Immature natural killer cell (primary cell): ENCODE measurements at regions not wholly inside any gene's neighbourhood (a gene's known extent, or its start where the extent isn't known, plus 50 kb on each side); places are given as distances from the start of the nearest gene placed in this dataset.
A peak's percentile ranks its signal among the peaks of the same experiment; 100 is the strongest.

ENCODE experiments used
- DNase-seq, 3 donors: peaks; one replicate each; pipeline ENCODE4 v3.0.0; 2022; ENCODE audit warnings: mixed read lengths in 1 of 3
- H3K27ac Mint-ChIP-seq, 6 donors: one replicate each; pipeline ENCODE4 v1.8.0; 2020; ENCODE audit warnings: mixed read lengths in 6 of 6, mild to moderate bottlenecking in 5 of 6, inconsistent platforms in 4 of 6, moderate library complexity in 3 of 6
- H3K27me3 Mint-ChIP-seq, 3 donors: one replicate each; pipeline ENCODE4 v1.8.0; 2020 to 2021; ENCODE audit warnings: low read depth in 3 of 3, mild to moderate bottlenecking in 3 of 3, mixed read lengths in 3 of 3, moderate library complexity in 3 of 3, inconsistent platforms in 1 of 3
- H3K36me3 Mint-ChIP-seq, 3 donors: one replicate each; pipeline ENCODE4 v1.8.0; 2020; ENCODE audit warnings: mixed read lengths in 3 of 3, inconsistent platforms in 2 of 3, mild to moderate bottlenecking in 2 of 3
- H3K4me1 Mint-ChIP-seq, 2 donors: one replicate each; pipeline ENCODE4 v1.8.0; 2020; ENCODE audit warnings: inconsistent platforms in 2 of 2, mild to moderate bottlenecking in 2 of 2, mixed read lengths in 2 of 2, moderate library complexity in 1 of 2
- H3K4me3 Mint-ChIP-seq, 5 donors: one replicate each; pipeline ENCODE4 v1.8.0; 2020; ENCODE audit warnings: mild to moderate bottlenecking in 5 of 5, mixed read lengths in 5 of 5, inconsistent platforms in 3 of 5, moderate library complexity in 3 of 5
- H3K9me3 Mint-ChIP-seq, 6 donors: one replicate each; pipeline ENCODE4 v1.8.0; 2020; ENCODE audit warnings: mild to moderate bottlenecking in 6 of 6, mixed read lengths in 6 of 6, inconsistent platforms in 4 of 6, moderate library complexity in 3 of 6

GRCh38 chr6:145026267-145026679, 709.0 kb downstream of the EPM2A start:
- H3K27me3 Mint-ChIP-seq = peaks cover 0 to 10% (median 2%) of the 10 kb centered on the region in 3 donors
- no peaks in the 10 kb centered on the region for H3K36me3 Mint-ChIP-seq
- H3K9me3 Mint-ChIP-seq = no peaks in the 10 kb centered on the region
- no peak overlapping the region for H3K4me3 Mint-ChIP-seq
- no peaks in the 10 kb centered on the region for H3K4me1 Mint-ChIP-seq
- no peak overlapping the region for H3K27ac Mint-ChIP-seq
- DNase-seq = no peak

DNA sequence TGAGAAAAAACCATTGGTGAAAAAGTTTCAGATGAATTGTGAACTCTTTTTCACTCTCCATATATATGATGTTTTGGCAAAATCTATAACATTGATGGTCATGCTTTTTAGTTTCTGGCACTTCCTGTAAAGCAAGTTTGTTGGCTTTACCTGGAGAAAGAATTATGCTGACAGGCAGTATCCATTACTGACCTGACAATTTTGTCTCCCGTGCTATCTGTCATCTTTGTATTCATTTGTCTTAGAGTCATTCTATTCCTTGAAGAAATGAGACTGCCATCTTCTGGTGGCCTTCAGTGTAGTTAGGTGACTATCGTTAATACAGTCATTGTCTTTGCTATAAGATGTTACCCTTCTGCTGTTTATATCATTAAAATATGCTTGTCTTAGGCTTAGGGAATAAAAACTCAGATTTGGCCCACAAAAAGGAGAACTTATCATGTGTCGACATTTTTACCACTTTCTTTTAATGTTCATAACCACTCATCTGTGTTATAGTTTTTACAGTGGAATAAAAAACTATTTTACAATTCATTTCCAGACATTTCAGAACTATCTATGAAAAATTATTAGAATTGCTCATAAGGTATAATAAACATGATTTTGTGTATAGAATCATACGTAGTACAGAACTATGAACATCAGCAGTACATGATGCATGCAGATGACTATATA, 707.0 kb downstream of the EPM2A start:
- no peak overlapping the region for H3K4me3 Mint-ChIP-seq
- H3K4me1 Mint-ChIP-seq = no peaks in the 10 kb centered on the region
- H3K27ac Mint-ChIP-seq = no peak overlapping the region
- no peaks in the 10 kb centered on the region for H3K36me3 Mint-ChIP-seq
- peak in 1 of 3 donors; percentile 17 for DNase-seq
- peaks cover 0 to 8% (median 6%) of the 10 kb centered on the region in 3 donors for H3K27me3 Mint-ChIP-seq
- H3K9me3 Mint-ChIP-seq = no peaks in the 10 kb centered on the region

GRCh38 chr6:145031001-145031400, 704.3 kb downstream of the EPM2A start:
- no peak for DNase-seq
- H3K4me3 Mint-ChIP-seq = no peak overlapping the region
- H3K36me3 Mint-ChIP-seq = no peaks in the 10 kb centered on the region
- H3K27me3 Mint-ChIP-seq = peaks cover 3 to 7% (median 7%) of the 10 kb centered on the region in 3 donors
- no peak overlapping the region for H3K27ac Mint-ChIP-seq
- no peaks in the 10 kb centered on the region for H3K4me1 Mint-ChIP-seq
- no peaks in the 10 kb centered on the region for H3K9me3 Mint-ChIP-seq

DNA sequence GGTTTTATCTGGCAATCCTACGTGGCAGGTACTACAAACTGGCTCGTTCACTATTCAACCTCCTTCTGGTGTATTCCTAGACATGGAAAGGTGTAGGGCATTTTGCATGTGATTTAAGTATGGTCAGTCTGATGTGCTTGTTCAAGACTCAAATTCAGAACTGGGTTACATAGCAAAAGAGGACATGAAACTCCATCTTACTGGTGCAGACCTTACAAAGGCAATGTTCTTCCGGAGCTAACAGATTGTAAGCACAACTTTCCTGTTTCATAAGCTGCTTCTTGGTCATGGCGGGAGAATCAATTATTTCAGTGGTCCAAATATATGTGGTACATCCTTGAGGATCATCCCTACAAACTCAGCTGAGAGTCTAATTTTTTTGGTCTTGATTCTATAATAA, 703.4 kb downstream of the EPM2A start:
- H3K4me3 Mint-ChIP-seq = no peak overlapping the region
- no peaks in the 10 kb centered on the region for H3K9me3 Mint-ChIP-seq
- no peaks in the 10 kb centered on the region for H3K4me1 Mint-ChIP-seq
- no peak overlapping the region for H3K27ac Mint-ChIP-seq
- peaks cover 3 to 7% (median 7%) of the 10 kb centered on the region in 3 donors for H3K27me3 Mint-ChIP-seq
- no peak for DNase-seq
- H3K36me3 Mint-ChIP-seq = no peaks in the 10 kb centered on the region

DNA sequence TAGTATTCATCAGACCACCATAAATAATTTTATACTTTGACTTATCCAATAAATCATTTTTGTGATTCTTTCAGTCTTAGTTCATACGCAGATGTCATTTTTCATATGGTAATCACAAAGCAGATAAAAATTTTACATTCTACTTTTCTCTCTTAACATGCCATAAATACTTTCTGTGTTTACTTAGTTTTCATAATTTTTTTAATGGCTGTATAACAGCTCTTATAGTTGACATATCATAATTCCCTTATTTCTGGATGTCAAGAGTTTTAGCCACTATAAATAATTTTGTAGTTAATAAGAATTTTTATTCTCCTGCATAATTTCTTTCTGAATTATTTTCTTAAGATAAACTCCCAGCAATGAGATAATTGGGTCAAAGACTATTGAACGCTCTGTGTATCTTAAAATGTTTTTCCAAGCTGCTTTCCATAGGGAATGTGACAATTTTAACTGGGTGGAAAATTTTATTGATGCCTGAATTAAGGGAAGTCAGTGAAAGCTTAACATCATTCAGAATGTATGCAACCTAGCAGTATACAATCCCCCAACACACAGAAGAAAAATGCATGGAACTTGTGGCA, 702.7 kb downstream of the EPM2A start:
- Mint-ChIP-seq H3K27me3 (peaks cover 3 to 7% (median 7%) of the 10 kb centered on the region in 3 donors), H3K4me1 (no peaks in the 10 kb centered on the region), H3K4me3 (no peak overlapping the region), H3K36me3 (no peaks in the 10 kb centered on the region), H3K27ac (no peak overlapping the region), H3K9me3 (no peaks in the 10 kb centered on the region)
- no peak for DNase-seq

- no peak overlapping the region for H3K27ac Mint-ChIP-seq
- H3K4me1 Mint-ChIP-seq = no peaks in the 10 kb centered on the region
- no peak for DNase-seq
- no peaks in the 10 kb centered on the region for H3K36me3 Mint-ChIP-seq
- peaks cover 2 to 7% (median 3%) of the 10 kb centered on the region in 3 donors for H3K27me3 Mint-ChIP-seq
- no peak overlapping the region for H3K4me3 Mint-ChIP-seq
- no peaks in the 10 kb centered on the region for H3K9me3 Mint-ChIP-seq
Observed at GRCh38 chr6:145034664-145035063, 700.7 kb downstream of the EPM2A start.

DNA sequence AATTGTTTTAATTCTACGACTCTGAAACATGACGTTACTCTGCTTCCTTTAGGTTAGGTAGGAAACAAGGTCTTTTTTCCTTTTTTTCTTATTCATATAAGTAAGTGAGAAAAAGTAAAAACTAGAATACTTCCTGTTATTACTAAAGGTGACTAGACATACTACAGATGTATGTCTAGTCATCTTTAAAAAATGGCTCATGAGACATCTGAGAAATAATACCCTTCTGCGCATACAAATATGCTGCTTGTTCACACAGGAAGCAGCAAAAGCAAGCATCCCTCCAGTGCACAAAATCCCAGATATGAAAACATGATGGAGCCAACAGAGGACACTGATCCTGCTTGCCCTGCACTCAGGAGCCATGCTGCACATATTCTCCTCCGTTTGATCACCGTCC, 699.1 kb downstream of the EPM2A start:
- H3K36me3 Mint-ChIP-seq = no peaks in the 10 kb centered on the region
- H3K4me3 Mint-ChIP-seq = no peak overlapping the region
- no peaks in the 10 kb centered on the region for H3K9me3 Mint-ChIP-seq
- H3K27ac Mint-ChIP-seq = no peak overlapping the region
- peaks cover 2 to 5% (median 3%) of the 10 kb centered on the region in 3 donors for H3K27me3 Mint-ChIP-seq
- DNase-seq = no peak
- no peaks in the 10 kb centered on the region for H3K4me1 Mint-ChIP-seq

GRCh38 chr6:145036848-145037567, 698.3 kb downstream of the EPM2A start:
- no peak for DNase-seq
- no peaks in the 10 kb centered on the region for H3K9me3 Mint-ChIP-seq
- peaks cover 2 to 4% (median 3%) of the 10 kb centered on the region in 3 donors for H3K27me3 Mint-ChIP-seq
- H3K4me3 Mint-ChIP-seq = no peak overlapping the region
- no peaks in the 10 kb centered on the region for H3K36me3 Mint-ChIP-seq
- H3K27ac Mint-ChIP-seq = no peak overlapping the region
- H3K4me1 Mint-ChIP-seq = no peaks in the 10 kb centered on the region

- no peaks in the 10 kb centered on the region for H3K4me1 Mint-ChIP-seq
- H3K27me3 Mint-ChIP-seq = peaks cover 0 to 8% (median 0%) of the 10 kb centered on the region in 3 donors
- DNase-seq = no peak
- H3K4me3 Mint-ChIP-seq = no peak overlapping the region
- no peaks in the 10 kb centered on the region for H3K36me3 Mint-ChIP-seq
- H3K9me3 Mint-ChIP-seq = peaks cover 0 to 3% (median 0%) of the 10 kb centered on the region in 6 donors
- no peak overlapping the region for H3K27ac Mint-ChIP-seq
Observed at GRCh38 chr6:145042559-145042958, 692.8 kb downstream of the EPM2A start.

GRCh38 chr6:145043926-145044500, 691.3 kb downstream of the EPM2A start:
- H3K27me3 Mint-ChIP-seq = peaks cover 0 to 8% (median 0%) of the 10 kb centered on the region in 3 donors
- DNase-seq = no peak
- no peak overlapping the region for H3K4me3 Mint-ChIP-seq
- peaks cover 0 to 3% (median 0%) of the 10 kb centered on the region in 6 donors for H3K9me3 Mint-ChIP-seq
- no peaks in the 10 kb centered on the region for H3K36me3 Mint-ChIP-seq
- H3K4me1 Mint-ChIP-seq = no peaks in the 10 kb centered on the region
- H3K27ac Mint-ChIP-seq = no peak overlapping the region

- no peak overlapping the region for H3K4me3 Mint-ChIP-seq
- peaks cover 0 to 11% (median 0%) of the 10 kb centered on the region in 3 donors for H3K27me3 Mint-ChIP-seq
- no peak for DNase-seq
- peaks cover 0 to 3% (median 0%) of the 10 kb centered on the region in 6 donors for H3K9me3 Mint-ChIP-seq
- no peaks in the 10 kb centered on the region for H3K36me3 Mint-ChIP-seq
- H3K4me1 Mint-ChIP-seq = no peaks in the 10 kb centered on the region
- H3K27ac Mint-ChIP-seq = no peak overlapping the region
Observed at GRCh38 chr6:145044641-145045246, 690.6 kb downstream of the EPM2A start.

DNA sequence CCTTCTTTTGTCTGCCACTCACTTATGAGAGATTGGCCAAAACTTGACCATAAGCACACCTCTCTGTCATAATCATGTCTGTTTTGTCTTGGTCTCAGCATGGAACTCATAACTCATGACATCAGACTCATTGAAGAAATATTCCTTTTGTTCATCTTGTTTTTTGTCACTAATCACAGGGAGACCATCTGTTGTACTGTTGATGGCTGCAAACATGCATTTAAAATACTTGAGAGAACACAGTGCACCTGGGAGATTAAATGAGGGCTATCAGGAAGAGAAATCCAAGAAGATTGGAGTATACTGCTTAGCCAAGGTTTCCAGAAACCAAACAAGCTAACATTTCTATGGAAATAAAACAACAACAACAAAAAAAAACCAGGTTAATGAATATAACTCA, 689.7 kb downstream of the EPM2A start:
- no peak overlapping the region for H3K27ac Mint-ChIP-seq
- no peaks in the 10 kb centered on the region for H3K4me1 Mint-ChIP-seq
- DNase-seq = no peak
- H3K4me3 Mint-ChIP-seq = no peak overlapping the region
- peaks cover 0 to 11% (median 0%) of the 10 kb centered on the region in 3 donors for H3K27me3 Mint-ChIP-seq
- peaks cover 0 to 3% (median 0%) of the 10 kb centered on the region in 6 donors for H3K9me3 Mint-ChIP-seq
- no peaks in the 10 kb centered on the region for H3K36me3 Mint-ChIP-seq

DNA sequence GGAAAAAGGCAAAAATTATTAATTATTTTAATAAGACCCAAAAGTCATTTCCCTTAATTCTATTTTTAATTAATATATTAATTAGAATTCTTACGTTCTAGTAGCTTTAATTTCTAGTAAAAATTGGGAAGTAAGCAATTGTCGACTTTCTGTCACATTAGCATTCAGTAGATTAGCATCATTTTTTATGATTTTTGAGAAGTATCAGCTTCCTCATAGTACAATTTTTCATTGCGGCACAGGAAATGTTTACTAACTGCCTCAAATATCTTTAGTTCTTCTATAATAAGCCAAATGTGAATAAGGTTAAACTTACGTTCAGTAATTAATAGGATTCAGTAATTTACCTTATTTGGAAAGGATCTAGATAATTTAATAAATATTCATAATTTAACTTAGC, 687.4 kb downstream of the EPM2A start:
- Mint-ChIP-seq H3K4me1 (no peaks in the 10 kb centered on the region), H3K27ac (no peak overlapping the region), H3K9me3 (no peaks in the 10 kb centered on the region), H3K4me3 (no peak overlapping the region), H3K27me3 (peaks cover 0 to 8% (median 0%) of the 10 kb centered on the region in 3 donors), H3K36me3 (no peaks in the 10 kb centered on the region)
- DNase-seq = no peak

GRCh38 chr6:145051661-145052060, 683.7 kb downstream of the EPM2A start:
- DNase-seq = no peak
- Mint-ChIP-seq H3K27me3 (peaks cover 0 to 10% (median 0%) of the 10 kb centered on the region in 3 donors), H3K4me3 (no peak overlapping the region), H3K27ac (no peak overlapping the region), H3K4me1 (no peaks in the 10 kb centered on the region), H3K9me3 (no peaks in the 10 kb centered on the region), H3K36me3 (no peaks in the 10 kb centered on the region)
